Mononuclear cell (primary cell): ENCODE measurements at regions not wholly inside any gene's neighbourhood (a gene's known extent, or its start where the extent isn't known, plus 50 kb on each side); places are given as distances from the start of the nearest gene placed in this dataset.

Source experiments
- H3K27me3 ChIP-seq: 2 replicates; pipeline ENCODE4 v1.6.0; 2011; ENCODE audit warnings: low read length, control low read depth; ENCODE audit not compliant: insufficient read depth
- H3K4me1 ChIP-seq: 2 replicates; pipeline ENCODE4 v1.5.1; 2011; ENCODE audit warnings: mild to moderate bottlenecking, low read length, control low read depth; ENCODE audit not compliant: insufficient read depth
- H3K4me3 ChIP-seq: 2 replicates; pipeline ENCODE4 v1.5.1; 2011; ENCODE audit warnings: mild to moderate bottlenecking, low read length, moderate library complexity
- H3K9me3 ChIP-seq: 2 replicates; pipeline ENCODE4 v1.5.1; 2011; ENCODE audit warnings: low read depth, mild to moderate bottlenecking, control low read depth, low read length

- H3K4me3 ChIP-seq: no peak overlapping the region
- peaks cover 20% of the 10 kb centered on the region for H3K4me1 ChIP-seq
- H3K27me3 ChIP-seq: no peaks in the 10 kb centered on the region
- no peaks in the 10 kb centered on the region for H3K9me3 ChIP-seq
Measured at GRCh38 chr2:8260213-8260612, 421.6 kb upstream of the ID2 start.

GRCh38 chr2:8263901-8264300 is 418.0 kb upstream of the ID2 start:
- Histone ChIP-seq H3K4me1 (peaks cover 24% of the 10 kb centered on the region), H3K9me3 (no peaks in the 10 kb centered on the region), H3K27me3 (no peaks in the 10 kb centered on the region), H3K4me3 (no peak overlapping the region)

- Histone ChIP-seq H3K4me1 (peaks cover 15% of the 10 kb centered on the region), H3K27me3 (no peaks in the 10 kb centered on the region), H3K4me3 (no peak overlapping the region), H3K9me3 (no peaks in the 10 kb centered on the region)
Measured at GRCh38 chr2:8264981-8265380, 416.9 kb upstream of the ID2 start.

- Histone ChIP-seq H3K4me1 (peaks cover 8% of the 10 kb centered on the region), H3K9me3 (no peaks in the 10 kb centered on the region), H3K27me3 (no peaks in the 10 kb centered on the region), H3K4me3 (no peak overlapping the region)
Measured at GRCh38 chr2:8265476-8266226, 416.2 kb upstream of the ID2 start.

- Histone ChIP-seq H3K9me3 (no peaks in the 10 kb centered on the region), H3K4me3 (no peak overlapping the region), H3K27me3 (no peaks in the 10 kb centered on the region), H3K4me1 (peaks cover 4% of the 10 kb centered on the region)
Measured at GRCh38 chr2:8266563-8266962, 415.3 kb upstream of the ID2 start.

DNA sequence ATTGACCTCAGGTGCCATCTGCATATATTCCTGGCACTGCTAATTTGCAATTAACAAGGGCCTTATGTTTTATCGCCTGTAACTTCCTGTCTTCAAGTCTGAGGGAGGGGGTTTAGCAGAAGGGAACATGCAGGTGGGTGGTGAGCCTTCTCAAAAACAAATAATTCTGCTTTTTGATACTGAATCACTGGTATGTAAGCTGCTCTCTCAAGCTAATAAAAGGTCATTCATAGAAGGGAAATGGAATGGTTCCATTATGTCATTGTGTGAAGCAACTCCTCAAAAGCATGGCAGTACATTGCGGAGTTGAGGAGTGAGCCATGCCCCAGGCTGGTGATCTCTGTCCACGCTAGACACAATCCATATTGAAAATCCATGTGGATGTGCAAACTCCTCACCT is 414.8 kb upstream of the ID2 start:
- no peak overlapping the region for H3K4me3 ChIP-seq
- H3K27me3 ChIP-seq: no peaks in the 10 kb centered on the region
- H3K9me3 ChIP-seq: no peaks in the 10 kb centered on the region
- H3K4me1 ChIP-seq: peaks cover 4% of the 10 kb centered on the region

GRCh38 chr2:8267721-8268120 is 414.1 kb upstream of the ID2 start:
- no peaks in the 10 kb centered on the region for H3K27me3 ChIP-seq
- H3K4me1 ChIP-seq: peaks cover 4% of the 10 kb centered on the region
- H3K4me3 ChIP-seq: no peak overlapping the region
- no peaks in the 10 kb centered on the region for H3K9me3 ChIP-seq

DNA sequence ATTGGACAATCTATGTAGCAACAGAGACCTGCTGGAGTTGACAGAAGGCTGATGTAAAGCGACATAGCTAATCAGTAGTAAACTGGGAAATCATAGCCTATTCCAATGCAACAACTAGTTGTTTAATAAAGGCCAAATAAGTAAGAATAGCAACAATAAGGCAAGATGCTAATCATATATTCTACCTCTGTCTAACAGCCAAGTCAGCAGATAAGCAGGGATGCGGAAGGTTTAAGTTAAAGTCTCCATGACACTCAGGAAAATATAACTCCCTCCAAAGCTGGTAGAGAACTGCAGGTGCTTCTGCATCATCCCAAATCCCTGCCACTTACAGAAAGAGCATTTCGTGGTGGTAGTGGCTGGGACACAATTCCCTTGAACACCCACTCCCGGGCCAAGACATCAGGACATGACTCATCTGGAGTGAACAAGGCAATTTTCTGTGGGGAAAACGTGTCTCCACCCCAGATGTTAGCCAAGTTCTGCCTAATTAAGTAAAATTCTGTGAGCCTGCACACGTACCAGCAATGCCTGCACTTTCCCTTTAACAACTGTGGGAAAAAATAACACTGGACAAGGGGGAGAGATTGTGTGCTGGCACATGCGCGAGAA is 413.6 kb upstream of the ID2 start:
- H3K27me3 ChIP-seq: no peaks in the 10 kb centered on the region
- no peaks in the 10 kb centered on the region for H3K9me3 ChIP-seq
- H3K4me1 ChIP-seq: peaks cover 4% of the 10 kb centered on the region
- no peak overlapping the region for H3K4me3 ChIP-seq

GRCh38 chr2:8270699-8271098 is 411.2 kb upstream of the ID2 start:
- Histone ChIP-seq H3K4me3 (no peak overlapping the region), H3K9me3 (no peaks in the 10 kb centered on the region), H3K27me3 (no peaks in the 10 kb centered on the region), H3K4me1 (peaks cover 4% of the 10 kb centered on the region)

- H3K4me1 ChIP-seq: peaks cover 4% of the 10 kb centered on the region
- no peaks in the 10 kb centered on the region for H3K9me3 ChIP-seq
- no peaks in the 10 kb centered on the region for H3K27me3 ChIP-seq
- no peak overlapping the region for H3K4me3 ChIP-seq
Measured at GRCh38 chr2:8271461-8271860, 410.4 kb upstream of the ID2 start.

- Histone ChIP-seq H3K27me3 (no peaks in the 10 kb centered on the region), H3K4me3 (no peak overlapping the region), H3K4me1 (peaks cover 28% of the 10 kb centered on the region), H3K9me3 (no peaks in the 10 kb centered on the region)
Measured at GRCh38 chr2:8276026-8276425, 405.8 kb upstream of the ID2 start.

DNA sequence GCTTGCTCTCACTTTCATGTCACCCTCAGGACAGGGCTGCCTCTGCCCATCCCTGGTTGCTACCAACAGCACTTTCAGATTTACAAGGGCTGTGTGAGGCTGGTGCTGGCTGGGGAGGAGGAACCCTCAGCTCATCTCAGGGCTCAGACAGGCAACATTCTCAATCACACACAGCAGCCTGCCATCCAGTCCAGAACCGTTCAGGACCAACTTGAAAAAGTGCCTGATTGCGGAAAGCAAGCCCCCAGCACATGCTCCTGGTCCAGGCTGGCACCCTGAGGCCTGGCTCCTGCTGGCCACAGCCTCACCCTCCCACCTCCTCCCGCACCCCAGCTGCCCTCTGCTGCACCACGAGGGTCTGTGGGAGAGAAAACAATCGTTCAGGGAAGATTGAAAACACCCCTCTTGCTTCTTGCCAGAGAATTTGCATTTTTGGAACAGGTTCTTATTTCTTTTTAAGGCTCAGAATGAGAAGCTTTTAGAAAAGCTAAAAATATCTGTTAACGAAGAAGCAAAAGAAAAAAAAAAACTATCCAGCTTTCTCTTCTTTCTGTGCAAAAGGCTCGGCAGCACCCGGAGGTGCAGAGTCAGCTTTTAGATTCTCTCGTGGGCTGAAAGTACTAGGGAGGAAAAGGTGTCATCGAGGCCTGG is 403.8 kb upstream of the ID2 start:
- H3K4me1 ChIP-seq: peaks cover 35% of the 10 kb centered on the region
- H3K4me3 ChIP-seq: no peak overlapping the region
- H3K9me3 ChIP-seq: no peaks in the 10 kb centered on the region
- H3K27me3 ChIP-seq: no peaks in the 10 kb centered on the region

DNA sequence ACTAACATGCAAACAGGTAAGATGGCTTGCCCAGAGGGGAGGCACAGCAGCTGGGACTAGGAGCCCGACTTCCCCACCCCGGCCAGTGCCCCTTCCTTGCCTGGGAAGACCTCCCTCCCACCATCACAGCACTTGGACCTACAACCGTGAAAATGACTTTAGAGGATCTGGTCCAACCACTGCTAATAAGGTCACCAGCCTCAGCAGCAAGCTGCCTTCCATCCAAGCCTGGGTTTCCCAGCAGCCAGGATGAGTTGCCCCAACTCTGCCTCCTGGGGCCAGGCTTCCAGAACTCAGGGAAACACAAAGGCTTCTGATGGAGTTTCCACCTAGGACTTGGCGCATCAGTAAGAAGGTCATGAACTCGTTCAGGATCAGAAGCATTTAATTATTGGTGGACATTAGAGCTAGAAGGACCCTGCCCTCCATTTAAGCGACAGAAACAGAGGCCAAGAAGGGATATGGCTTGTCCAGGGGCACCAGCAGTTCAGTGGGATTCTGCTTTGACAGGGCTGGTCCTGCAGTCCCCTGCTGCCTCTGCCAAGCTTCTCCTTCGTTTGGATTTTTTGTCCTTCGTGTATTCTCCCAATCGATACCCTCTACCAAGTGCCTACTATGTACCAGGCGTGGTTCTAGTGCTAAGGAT is 403.0 kb upstream of the ID2 start:
- H3K27me3 ChIP-seq: no peaks in the 10 kb centered on the region
- no peaks in the 10 kb centered on the region for H3K9me3 ChIP-seq
- peaks cover 35% of the 10 kb centered on the region for H3K4me1 ChIP-seq
- no peak overlapping the region for H3K4me3 ChIP-seq

DNA sequence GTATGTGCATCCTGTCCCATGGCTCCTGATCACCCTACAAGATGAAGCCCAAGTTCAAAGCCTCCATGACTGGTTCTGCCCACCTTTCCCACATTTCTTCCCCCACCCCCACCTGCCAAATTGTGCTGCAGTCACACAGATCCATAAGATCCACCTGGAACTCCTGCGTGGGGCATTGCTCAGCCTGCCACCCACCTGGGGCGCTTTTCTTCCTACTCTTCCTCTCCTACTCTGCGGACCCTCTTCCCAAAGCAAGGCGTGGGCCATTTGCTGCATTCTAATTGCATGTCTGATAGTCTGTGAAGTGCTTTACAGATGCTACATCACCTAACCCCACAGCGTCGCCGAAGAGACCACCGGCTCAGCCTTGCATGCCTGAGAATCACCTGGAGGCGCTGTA is 402.4 kb upstream of the ID2 start:
- H3K4me1 ChIP-seq: peaks cover 35% of the 10 kb centered on the region
- H3K9me3 ChIP-seq: no peaks in the 10 kb centered on the region
- H3K4me3 ChIP-seq: no peak overlapping the region
- no peaks in the 10 kb centered on the region for H3K27me3 ChIP-seq

DNA sequence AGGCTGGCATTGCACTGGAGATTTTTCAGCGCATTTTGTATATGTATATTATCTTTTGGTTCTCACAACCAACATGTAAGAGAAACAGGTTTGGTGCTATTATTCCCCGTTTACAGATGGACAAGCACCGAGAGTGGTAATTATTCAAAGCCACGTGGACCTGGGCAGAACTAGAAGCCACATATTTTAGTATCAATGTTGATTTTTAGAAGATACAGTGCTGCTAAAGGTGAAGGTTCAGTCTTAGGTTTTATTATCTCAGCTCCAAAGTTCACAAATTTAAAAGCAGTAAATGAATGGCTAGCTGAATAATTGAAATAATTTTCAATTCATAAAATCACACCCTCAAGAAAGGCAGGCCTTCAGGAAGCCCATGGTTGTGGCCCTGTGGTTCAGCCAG is 400.6 kb upstream of the ID2 start:
- H3K27me3 ChIP-seq: no peaks in the 10 kb centered on the region
- peak overlapping the region; percentile 35 for H3K4me3 ChIP-seq
- no peaks in the 10 kb centered on the region for H3K9me3 ChIP-seq
- H3K4me1 ChIP-seq: peaks cover 35% of the 10 kb centered on the region
